HAP-1 (cell line): ENCODE measurements at regions not wholly inside any gene's neighbourhood (a gene's known extent, or its start where the extent isn't known, plus 50 kb on each side); places are given as distances from the start of the nearest gene placed in this dataset.

Experiments
- DNase-seq, 2 experiments: peaks; one replicate each; pipeline ENCODE4 v3.0.0-alpha.2; 2016 to 2020; ENCODE audit warnings: low spot score in 2 of 2
- H3K27me3 ChIP-seq: fragments of 250-450 bp; sonication (Bioruptor Pico); 2 replicates; pipeline ENCODE4 v1.5.1; 2020; ENCODE audit warnings: low read depth, mild to moderate bottlenecking, moderate library complexity
- H3K36me3 ChIP-seq: fragments of 250-450 bp; sonication (Bioruptor Pico); replicated peaks from 2 replicates; pipeline ENCODE4 v1.5.1; 2020; ENCODE audit warnings: mild to moderate bottlenecking
- H3K4me1 ChIP-seq: fragments of 250-450 bp; sonication (Bioruptor Pico); 2 replicates; pipeline ENCODE4 v1.5.1; 2020; ENCODE audit warnings: mild to moderate bottlenecking
- H3K4me3 ChIP-seq: fragments of 250-450 bp; sonication (Bioruptor Pico); 2 replicates; pipeline ENCODE4 v1.5.1; 2020; ENCODE audit warnings: mild to moderate bottlenecking, moderate library complexity
- H3K9me3 ChIP-seq: fragments of 250-450 bp; sonication (Bioruptor Pico); 2 replicates; pipeline ENCODE4 v1.5.1; 2020; ENCODE audit warnings: mild to moderate bottlenecking, moderate library complexity
- in situ Hi-C: fragments of 300-500 bp; cut with MboI; formaldehyde crosslinking; loops from 3 replicates; pipeline ENCODE4 v1.14.3; 2020; ENCODE audit warnings: low sequenced_read_pairs, inconsistent platforms, mixed read lengths

- Histone ChIP-seq H3K4me1 (peaks cover 14% of the 10 kb centered on the region), H3K4me3 (no peak overlapping the region), H3K27me3 (no peaks in the 10 kb centered on the region), H3K9me3 (no peaks in the 10 kb centered on the region), H3K36me3 (no peaks in the 10 kb centered on the region)
- no peak for DNase-seq
- in situ Hi-C loops = no loop called here
Measured at GRCh38 chr16:85392756-85393673, 220.1 kb upstream of the GSE1 start.

DNA sequence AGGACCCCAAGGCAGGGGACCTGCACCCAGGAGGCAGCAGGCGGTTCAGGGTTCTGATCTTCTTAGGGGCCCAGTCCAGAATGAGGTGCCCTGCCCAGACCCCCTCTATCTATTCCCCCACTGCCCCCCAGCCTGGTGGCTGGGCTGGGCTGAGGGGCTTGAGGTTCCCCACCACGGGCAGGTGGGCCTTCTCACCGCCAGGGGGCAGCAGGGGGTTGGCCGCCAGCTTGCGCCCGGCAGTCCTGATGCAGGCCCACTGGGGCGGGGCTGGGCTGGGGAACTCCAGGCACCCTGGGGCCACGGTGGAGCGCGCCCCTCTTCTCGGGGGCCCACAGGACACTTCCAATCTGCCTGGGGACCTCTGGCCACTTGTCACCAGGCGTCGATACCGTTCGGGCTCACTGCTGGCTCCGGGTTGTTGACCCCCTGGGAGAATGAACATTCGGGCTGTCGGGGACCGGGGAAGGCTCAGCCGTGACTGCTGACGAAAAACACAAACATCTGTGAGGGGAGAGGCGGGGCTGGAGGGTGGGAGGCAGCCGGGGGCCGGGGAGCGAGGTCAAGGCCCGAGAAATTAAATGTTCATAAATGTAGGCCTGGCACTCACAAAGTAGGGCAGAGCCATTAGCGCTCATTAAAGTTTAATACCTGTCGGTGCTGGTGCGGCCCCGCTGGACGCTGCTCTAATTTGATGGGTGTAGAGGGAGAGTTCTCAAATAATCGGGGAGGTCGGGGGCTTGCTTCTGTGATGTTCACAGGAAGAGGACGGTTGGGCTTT is 219.3 kb upstream of the GSE1 start:
- H3K27me3 ChIP-seq = no peaks in the 10 kb centered on the region
- H3K4me3 ChIP-seq = no peak overlapping the region
- H3K9me3 ChIP-seq = no peaks in the 10 kb centered on the region
- in situ Hi-C loops = no loop called here
- peaks cover 14% of the 10 kb centered on the region for H3K4me1 ChIP-seq
- peak; percentile 30 to 90 for DNase-seq
- H3K36me3 ChIP-seq = no peaks in the 10 kb centered on the region

DNA sequence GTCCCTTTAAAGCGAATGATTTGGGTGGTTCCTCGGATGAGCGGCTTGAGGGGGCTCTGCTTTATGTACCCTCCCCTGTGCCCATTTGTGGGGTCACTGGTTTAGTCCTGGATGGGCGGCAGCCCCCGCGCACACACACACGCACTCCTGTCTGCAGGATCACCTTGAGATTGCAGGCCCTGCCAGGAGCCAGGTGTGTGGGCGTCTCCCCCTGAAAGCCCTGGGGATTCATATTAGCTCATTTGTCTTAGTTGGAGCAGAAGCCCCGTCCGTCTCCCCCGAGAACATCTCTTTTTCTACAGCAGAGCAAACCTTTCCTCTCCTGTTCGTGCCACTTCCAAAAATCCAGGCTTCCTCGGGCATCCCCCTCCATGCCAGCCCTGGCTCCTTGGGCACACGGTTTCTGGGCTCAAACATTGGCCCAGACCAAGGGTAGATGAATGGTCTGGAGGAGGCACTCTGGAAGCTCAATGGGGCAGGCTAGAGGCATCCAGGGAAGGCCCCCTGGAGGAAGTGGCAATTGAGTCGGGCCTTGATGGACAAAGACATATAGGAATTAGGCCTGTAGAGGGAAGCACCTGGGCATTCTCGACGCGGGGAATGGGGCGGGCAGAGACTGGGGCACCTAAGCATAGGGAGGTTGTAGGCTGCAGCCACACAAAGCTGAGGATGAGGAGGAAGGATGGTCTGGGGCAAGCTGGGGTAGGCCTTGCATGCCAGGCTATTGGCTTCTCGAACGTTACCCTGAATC is 218.5 kb upstream of the GSE1 start:
- Histone ChIP-seq H3K27me3 (no peaks in the 10 kb centered on the region), H3K36me3 (no peaks in the 10 kb centered on the region), H3K4me3 (no peak overlapping the region), H3K4me1 (peaks cover 14% of the 10 kb centered on the region), H3K9me3 (no peaks in the 10 kb centered on the region)
- no peak for DNase-seq
- in situ Hi-C loops = no loop called here

DNA sequence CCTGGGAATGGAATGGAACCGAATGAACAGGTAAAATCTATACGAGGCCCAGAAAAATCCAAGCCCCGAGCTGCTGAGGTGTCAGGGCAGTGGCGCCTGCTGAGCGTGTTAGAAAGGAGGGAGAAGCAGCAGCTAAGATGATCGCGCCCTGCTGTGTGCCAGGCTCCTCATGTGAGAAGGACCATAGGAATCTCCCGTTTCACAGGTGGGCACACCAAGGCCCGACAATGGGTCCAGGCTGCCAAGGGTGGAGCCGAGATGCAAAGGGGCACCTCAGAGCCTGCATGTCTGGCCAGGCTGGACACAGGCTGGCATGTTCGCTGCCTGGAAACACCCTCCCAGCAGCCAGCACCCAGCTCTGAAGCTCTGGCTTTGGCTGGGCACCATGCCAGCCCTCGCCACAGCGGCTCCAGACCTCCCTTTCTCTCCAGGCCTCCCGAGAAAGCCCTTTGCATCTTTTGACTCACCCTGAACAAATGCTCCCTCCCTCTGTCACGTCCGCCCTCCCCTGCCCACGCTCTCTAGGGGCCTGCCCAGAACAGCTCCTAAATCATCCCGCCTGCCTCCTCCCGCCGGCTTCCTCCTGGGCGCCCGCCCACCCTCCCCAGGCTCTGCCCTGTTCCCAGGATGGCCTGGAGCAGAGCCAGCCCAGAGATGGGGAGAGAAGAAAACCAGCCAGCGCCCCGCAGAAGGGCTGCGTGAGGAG is 217.8 kb upstream of the GSE1 start:
- Histone ChIP-seq H3K4me3 (no peak overlapping the region), H3K4me1 (peaks cover 14% of the 10 kb centered on the region), H3K36me3 (no peaks in the 10 kb centered on the region), H3K9me3 (no peaks in the 10 kb centered on the region), H3K27me3 (no peaks in the 10 kb centered on the region)
- peak; percentile 57 to 79 for DNase-seq
- in situ Hi-C loops = no loop called here

- 0 out of 2 replicates have a peak, but pooled peaks cover 4% of the 10 kb centered on the region for H3K9me3 ChIP-seq
- H3K4me3 ChIP-seq = no peak overlapping the region
- H3K36me3 ChIP-seq = no peaks in the 10 kb centered on the region
- in situ Hi-C loops = no loop called here
- H3K4me1 ChIP-seq = peaks cover 14% of the 10 kb centered on the region
- peak; percentile 43 to 64 for DNase-seq
- no peaks in the 10 kb centered on the region for H3K27me3 ChIP-seq
Measured at GRCh38 chr16:85395913-85396878, 216.9 kb upstream of the GSE1 start.

GRCh38 chr16:85396879-85397871 is 215.9 kb upstream of the GSE1 start:
- no peak for DNase-seq
- Histone ChIP-seq H3K4me1 (peaks cover 14% of the 10 kb centered on the region), H3K36me3 (no peaks in the 10 kb centered on the region), H3K27me3 (no peaks in the 10 kb centered on the region), H3K9me3 (0 out of 2 replicates have a peak, but pooled peaks cover 4% of the 10 kb centered on the region), H3K4me3 (no peak overlapping the region)
- in situ Hi-C loops = no loop called here

GRCh38 chr16:85398050-85398451 is 215.1 kb upstream of the GSE1 start:
- Histone ChIP-seq H3K4me3 (no peak overlapping the region), H3K36me3 (no peaks in the 10 kb centered on the region), H3K4me1 (peaks cover 14% of the 10 kb centered on the region)

DNA sequence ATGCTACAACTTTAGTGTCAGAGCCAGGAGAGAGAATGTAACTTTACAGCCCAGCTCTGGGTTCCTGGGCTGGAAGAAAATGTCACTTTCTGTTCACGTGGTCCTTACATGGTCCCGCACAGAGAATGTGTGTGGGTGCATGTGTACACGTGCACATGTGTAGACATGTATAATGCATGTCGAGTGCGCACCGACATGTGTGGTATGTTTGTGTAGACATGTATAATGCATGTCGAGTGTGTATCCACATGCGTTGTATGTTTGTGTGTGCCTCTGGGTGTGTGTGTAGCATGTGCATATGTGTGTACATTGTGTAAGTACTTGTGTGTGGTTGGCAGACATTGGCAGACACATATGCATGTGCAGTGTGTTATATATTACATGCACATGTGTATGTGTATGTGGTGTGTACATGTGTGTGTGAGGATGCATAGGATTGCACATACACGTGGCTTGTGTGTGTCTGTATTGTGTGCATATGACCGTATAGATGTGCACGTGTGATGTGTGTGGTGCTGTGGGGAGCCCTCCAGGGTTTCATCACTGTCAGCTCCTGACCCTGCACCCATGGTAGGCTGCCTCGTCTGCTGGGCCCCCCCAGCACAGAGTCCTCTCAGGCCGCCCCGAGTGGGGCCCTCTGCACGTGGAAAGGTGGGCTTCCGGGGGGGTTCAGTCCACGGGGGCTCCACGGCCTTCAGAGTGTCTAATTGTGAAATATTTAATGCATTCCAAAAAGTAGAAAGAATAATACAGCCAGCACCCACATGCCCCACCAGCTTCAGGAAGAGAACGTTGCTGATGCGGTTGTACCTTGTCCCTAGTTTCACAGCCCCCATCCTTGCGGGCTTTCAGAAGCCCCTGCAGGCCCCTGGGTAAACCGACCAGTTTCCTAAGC is 214.2 kb upstream of the GSE1 start:
- Histone ChIP-seq H3K27me3 (no peaks in the 10 kb centered on the region), H3K4me3 (no peak overlapping the region), H3K36me3 (no peaks in the 10 kb centered on the region), H3K4me1 (peaks cover 14% of the 10 kb centered on the region), H3K9me3 (0 out of 2 replicates have a peak, but pooled peaks cover 4% of the 10 kb centered on the region)
- in situ Hi-C loops = no loop called here
- no peak for DNase-seq

More at GRCh38 chr16:85398050-85398451, 215.1 kb upstream of the GSE1 start:
- Histone ChIP-seq H3K9me3 (0 out of 2 replicates have a peak, but pooled peaks cover 4% of the 10 kb centered on the region), H3K27me3 (no peaks in the 10 kb centered on the region)
- in situ Hi-C loops = no loop called here
- no peak for DNase-seq

- DNase-seq = no peak
- Histone ChIP-seq H3K4me1 (peaks cover 14% of the 10 kb centered on the region), H3K9me3 (0 out of 2 replicates have a peak, but pooled peaks cover 4% of the 10 kb centered on the region), H3K27me3 (no peaks in the 10 kb centered on the region), H3K4me3 (no peak overlapping the region), H3K36me3 (no peaks in the 10 kb centered on the region)
- in situ Hi-C loops = no loop called here
Measured at GRCh38 chr16:85399583-85400284, 213.4 kb upstream of the GSE1 start.
